K562 (cell line): ENCODE measurements at regions not wholly inside any gene's neighbourhood (a gene's known extent, or its start where the extent isn't known, plus 50 kb on each side); places are given as distances from the start of the nearest gene placed in this dataset.

Experiments
- ATAC-seq: fragments of 200-7000 bp; cut with Tn5 transposase; 3 replicates; pipeline ENCODE4 v1.9.1; 2020; ENCODE audit warnings: moderate library complexity
- BruUV-seq: library from RNA; stranded (reverse); fragments of 400-500 nt; replicated peaks from 2 replicates; lab custom pipeline; 2021; lab: Mats Ljungman, UMichigan
- CTCF ChIA-PET: fragments of 300-600 bp; formaldehyde crosslinking; extraction: SDS; loops from one replicate; lab custom pipeline; 2021; ENCODE audit warnings: low intra/inter-chr PET ratio; lab: Yijun Ruan, JAX
- POLR2A ChIA-PET: fragments of 300-600, 350-650 bp; sonication (Branson Sonifier 250); formaldehyde crosslinking; extraction: SDS; loops from one replicate; lab custom pipeline; 2021; ENCODE audit warnings: antibody characterized with exemption, inconsistent platforms; lab: Yijun Ruan, JAX
- DNase-seq, 4 experiments: peaks; one replicate each; pipeline versions ENCODE4 v3.0.0 to v3.0.0-alpha.2; 2011 to 2018; ENCODE audit warnings: low spot score in 3 of 4, mixed read lengths in 3 of 4; ENCODE audit errors: extremely low read depth in 1 of 4
- FAIRE-seq: peaks from 2 replicates; lab custom pipeline; 2011; peaks lifted over from hg19 to GRCh38; lab: Jason Lieb, UNC
- H2AFZ ChIP-seq: 2 replicates; pipeline ENCODE4 v1.6.0; 2011; ENCODE audit warnings: low read depth, low read length, control low read depth, inconsistent platforms
- H3K27ac ChIP-seq: fragments of 200-600 bp; 3 replicates; pipeline ENCODE4 v1.8.0; 2011; ENCODE audit warnings: low read depth, mild to moderate bottlenecking, control low read depth, inconsistent platforms, low read length, moderate library complexity, mixed read lengths; ENCODE audit errors: extremely low read depth
- H3K27me3 ChIP-seq, 2 experiments: fragments of 300-600 bp in 1 of 2; 2 replicates in 1 of 2; 3 replicates in 1 of 2; pipeline versions ENCODE4 v1.6.0 to v1.8.0; 2011; ENCODE audit warnings: inconsistent platforms in 2 of 2, low read length in 2 of 2, mild to moderate bottlenecking in 1 of 2, mixed read lengths in 1 of 2, moderate library complexity in 1 of 2; ENCODE audit not compliant: control insufficient read depth in 2 of 2, insufficient read depth in 2 of 2
- H3K36me3 ChIP-seq: fragments of 300-600 bp; 3 replicates; pipeline ENCODE4 v1.8.0; 2011; ENCODE audit warnings: mild to moderate bottlenecking, low read length, inconsistent platforms; ENCODE audit not compliant: control insufficient read depth, insufficient read depth
- H3K4me1 ChIP-seq, 2 experiments: fragments of 200-600 bp in 1 of 2; replicated peaks in 1 of 2; 2 replicates in 1 of 2; 3 replicates in 1 of 2; pipeline versions ENCODE4 v1.5.1 to v1.8.0; 2011; ENCODE audit warnings: inconsistent platforms in 2 of 2, low read length in 2 of 2, mild to moderate bottlenecking in 1 of 2, mixed read lengths in 1 of 2, moderate library complexity in 1 of 2; ENCODE audit not compliant: control insufficient read depth in 2 of 2, insufficient read depth in 2 of 2
- H3K4me2 ChIP-seq: 2 replicates; pipeline ENCODE4 v1.6.1; 2011; ENCODE audit warnings: low read length, control low read depth, inconsistent platforms, mixed read lengths; ENCODE audit not compliant: insufficient read depth
- H3K4me3 ChIP-seq: fragments of 200-600 bp; sonication (generic), shearing (Covaris generic); 2 replicates; pipeline ENCODE4 v1.5.1; 2016; ENCODE audit warnings: control low read depth, inconsistent platforms
- H3K79me2 ChIP-seq: fragments of 200-600 bp; 3 replicates; pipeline ENCODE4 v1.8.0; 2011; ENCODE audit warnings: low read length, inconsistent platforms; ENCODE audit not compliant: control insufficient read depth, insufficient read depth
- H3K9ac ChIP-seq, 2 experiments: 2 replicates each; pipeline versions ENCODE4 v1.6.0 to v1.6.1; 2011; ENCODE audit warnings: low read depth in 2 of 2, low read length in 2 of 2, control low read depth in 1 of 2, inconsistent platforms in 1 of 2, mild to moderate bottlenecking in 1 of 2, mixed read lengths in 1 of 2; ENCODE audit not compliant: insufficient read depth in 1 of 2
- H3K9me1 ChIP-seq: one replicate; pipeline ENCODE4 v1.6.0; 2011; ENCODE audit warnings: inconsistent platforms, mild to moderate bottlenecking, low read length, moderate library complexity; ENCODE audit not compliant: control insufficient read depth, insufficient read depth
- H3K9me3 ChIP-seq: replicated peaks from 2 replicates; pipeline ENCODE4 v1.5.1; 2011; ENCODE audit warnings: low read depth, low read length, inconsistent platforms; ENCODE audit not compliant: control insufficient read depth, insufficient read depth
- H4K20me1 ChIP-seq: replicated peaks from 2 replicates; pipeline ENCODE4 v1.6.1; 2011; ENCODE audit warnings: low read length, inconsistent platforms, mixed read lengths; ENCODE audit not compliant: control insufficient read depth, insufficient read depth
- FOXJ3 ChIP-seq: sonication (generic); formaldehyde crosslinking; IDR thresholded peaks from 2 replicates; pipeline ENCODE4 v1.4.0; 2020; ENCODE audit warnings: mild to moderate bottlenecking, missing genetic modification reagents
- HMBOX1 ChIP-seq: sonication (generic); IDR thresholded peaks from 2 replicates; pipeline ENCODE4 v1.6.1; 2016
- SMAD1 ChIP-seq: fragments of 150-350 bp; IDR thresholded peaks from 2 replicates; pipeline ENCODE4 v1.6.1; 2014; ENCODE audit warnings: low read length, low read depth; ENCODE audit not compliant: partially characterized antibody
- TAF9B ChIP-seq: fragments of 450-650 bp; IDR thresholded peaks from 2 replicates; pipeline ENCODE4 v1.6.1; 2018; ENCODE audit warnings: mild to moderate bottlenecking; ENCODE audit not compliant: partially characterized antibody
- U2AF1 ChIP-seq: fragments of 200-400 bp; formaldehyde crosslinking; optimal IDR thresholded peaks from 2 replicates; pipeline ENCODE3; 2017; ENCODE audit warnings: mild to moderate bottlenecking, low read depth, low read length, moderate library complexity
- ZFP91 ChIP-seq: sonication (generic); formaldehyde crosslinking; IDR thresholded peaks from 2 replicates; pipeline ENCODE4 v1.8.0; 2022; ENCODE audit warnings: mild to moderate bottlenecking, missing genetic modification reagents
- ZNF134 ChIP-seq: fragments of 250-450 bp; sonication (Bioruptor Pico); conservative IDR thresholded peaks from 2 replicates; pipeline ENCODE4 v1.4.0; 2020
- WGBS: fragments of 100-300 bp; shearing (Covaris generic); methylation state at CpG from one replicate; pipeline ENCODE4 v1.1.6; 2016; ENCODE audit warnings: low coverage, mixed read lengths; ENCODE audit not compliant: insufficient coverage; ENCODE audit errors: missing lambda C conversion rate; 5-methylcytosine and 5-hydroxymethylcytosine counted together
- in situ Hi-C: fragments of 300-500 bp; cut with MboI; formaldehyde crosslinking; loops from 4 replicates; pipeline ENCODE4 v1.15.0; 2018; ENCODE audit warnings: inconsistent platforms, mixed read lengths
- intact Hi-C: fragments of 100-400 bp; cut with micrococcal nuclease; formaldehyde crosslinking; loops from 2 replicates; pipeline ENCODE4 v1.14.2; 2022

- TF ChIP-seq HMBOX1 = no peak
- no peak for TF ChIP-seq TAF9B
Observed at GRCh38 chr7:26043801-26044200, 108.2 kb upstream of the NFE2L3 start (continued).

- Histone ChIP-seq H2AFZ (no peak overlapping the region), H3K79me2 (no peaks in the 10 kb centered on the region), H3K4me2 (no peak overlapping the region), H3K4me3 (no peak overlapping the region), H3K9me3 (no peaks in the 10 kb centered on the region), H3K9me1 (no peaks in the 10 kb centered on the region), H3K27ac (no peak overlapping the region), H4K20me1 (no peaks in the 10 kb centered on the region), H3K36me3 (no peaks in the 10 kb centered on the region), H3K27me3 (peaks cover 24 to 29% of the 10 kb centered on the region in 2 experiments), H3K4me1 (no peaks in the 10 kb centered on the region), H3K9ac (no peak overlapping the region)
- no TSS peak for BruUV-seq
- in situ Hi-C loops (no loop called here), intact Hi-C loops (no loop called here)
- FAIRE-seq (no peak), DNase-seq (no peak), ATAC-seq (no peak)
- whole genome bisulfite sequencing = 2% methylated on average over 5 of the region's 5 CpGs
- CTCF ChIA-PET = no interaction called here
- TF ChIP-seq FOXJ3 (no peak), ZFP91 (CRISPR knock-in tag) (no peak), SMAD1 (no peak), U2AF1 (no peak), ZNF134 (no peak)
- POLR2A ChIA-PET = no interaction called here
Observed at GRCh38 chr7:26044320-26044719, 107.7 kb upstream of the NFE2L3 start.
